HG03342 (cell line): ENCODE measurements at regions not wholly inside any gene's neighbourhood (a gene's known extent, or its start where the extent isn't known, plus 50 kb on each side); places are given as distances from the start of the nearest gene placed in this dataset.
"Not testable (repeated sequence)": the region's sequence is repeated elsewhere in the genome, so short reads cannot be mapped to it uniquely, and the experiment has no call there.

Source experiments
- ATAC-seq: cut with Tn5 transposase; IDR thresholded peaks from one replicate; pipeline ENCODE4 v1.9.1; 2021; ENCODE audit warnings: mild to moderate bottlenecking, moderate library complexity; ENCODE audit not compliant: unreplicated experiment

- no peak for ATAC-seq
Measured at GRCh38 chr12:75766263-75767160, 255.1 kb upstream of the KRR1 start.

- ATAC-seq: no peak
Measured at GRCh38 chr12:75765170-75766059, 254.0 kb upstream of the KRR1 start.

GRCh38 chr12:75764091-75764841 is 252.9 kb upstream of the KRR1 start:
- ATAC-seq: no peak

GRCh38 chr12:75760573-75761294 is 249.3 kb upstream of the KRR1 start:
- ATAC-seq: no peak

GRCh38 chr12:75759842-75760572 is 248.6 kb upstream of the KRR1 start:
- ATAC-seq: no peak

- no peak for ATAC-seq
Measured at GRCh38 chr12:75759196-75759595, 247.8 kb upstream of the KRR1 start.

GRCh38 chr12:75756771-75757170 is 245.4 kb upstream of the KRR1 start:
- ATAC-seq: no peak

- no peak for ATAC-seq
Measured at GRCh38 chr12:75756111-75756510, 244.7 kb upstream of the KRR1 start.

- no peak for ATAC-seq
Measured at GRCh38 chr12:75754698-75755097, 243.3 kb upstream of the KRR1 start.

GRCh38 chr12:75754141-75754540 is 242.7 kb upstream of the KRR1 start:
- ATAC-seq: no peak

- ATAC-seq: no peak
Measured at GRCh38 chr12:75751769-75752471, 240.5 kb upstream of the KRR1 start.

- no peak for ATAC-seq
Measured at GRCh38 chr12:75750716-75751306, 239.4 kb upstream of the KRR1 start.

GRCh38 chr12:75748990-75749389 is 237.6 kb upstream of the KRR1 start:
- not testable (repeated sequence) for ATAC-seq

- no peak for ATAC-seq
Measured at GRCh38 chr12:75748136-75748535, 236.7 kb upstream of the KRR1 start.

GRCh38 chr12:75747572-75748021 is 236.2 kb upstream of the KRR1 start:
- no peak for ATAC-seq

- no peak for ATAC-seq
Measured at GRCh38 chr12:75746621-75747020, 235.2 kb upstream of the KRR1 start.

- no peak for ATAC-seq
Measured at GRCh38 chr12:75744607-75745256, 233.3 kb upstream of the KRR1 start.

- ATAC-seq: no peak
Measured at GRCh38 chr12:75742961-75743360, 231.6 kb upstream of the KRR1 start.
